Esophagus muscularis mucosa (tissue), 4 donors: ENCODE measurements at regions not wholly inside any gene's neighbourhood (a gene's known extent, or its start where the extent isn't known, plus 50 kb on each side); places are given as distances from the start of the nearest gene placed in this dataset.

ENCODE experiments used
- EP300 ChIP-seq: sonication (generic); formaldehyde crosslinking; IDR thresholded peaks from one replicate; pipeline ENCODE4 v1.6.1; 2017; ENCODE audit warnings: antibody characterized with exemption
- POLR2A ChIP-seq: fragments of 450-650 bp; IDR thresholded peaks from one replicate; pipeline ENCODE4 v1.6.1; 2017; ENCODE audit warnings: antibody characterized with exemption, moderate library complexity, mild to moderate bottlenecking, low read depth
- POLR2AphosphoS5 ChIP-seq, 2 donors: sonication (generic); formaldehyde crosslinking; IDR thresholded peaks; one replicate each; pipeline ENCODE4 v1.6.1; 2017; ENCODE audit warnings: antibody characterized with exemption in 2 of 2
- TF ChIP-seq, protein P1 (sequence below), 3 experiments: fragments of 200-600 bp in 2 of 3; fragments of 450-650 bp in 1 of 3; sonication (generic) in 2 of 3; IDR thresholded peaks; one replicate each; pipeline ENCODE4 v1.5.1; 2017 to 2019; ENCODE audit warnings: antibody characterized with exemption in 3 of 3, mild to moderate bottlenecking in 2 of 3, moderate library complexity in 1 of 3

DNA sequence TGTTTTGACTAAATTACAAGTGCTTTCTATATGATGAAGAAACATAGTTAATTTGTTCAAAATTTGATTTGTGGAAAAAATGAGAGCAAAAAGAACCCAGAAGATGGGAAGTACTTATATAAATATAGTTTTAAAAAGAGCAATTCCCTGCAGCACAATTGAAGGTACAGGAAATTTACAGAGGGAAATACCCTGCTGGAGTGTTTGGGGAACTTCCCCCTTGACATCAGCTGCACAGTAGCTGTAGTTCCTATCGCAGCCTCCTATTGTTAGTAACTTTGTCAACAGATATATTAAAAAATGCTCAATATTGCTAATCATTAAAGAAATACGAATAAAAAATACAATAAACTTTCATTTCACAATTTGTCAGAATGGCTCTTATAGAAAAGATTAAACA lies 1118.8 kb upstream of the ZEB2 start:
- TF ChIP-seq POLR2A (no peak), POLR2AphosphoS5 (IDR thresholded peaks at IDR 0.05) (no peak), EP300 (no peak)
- TF ChIP-seq, protein P1, sequence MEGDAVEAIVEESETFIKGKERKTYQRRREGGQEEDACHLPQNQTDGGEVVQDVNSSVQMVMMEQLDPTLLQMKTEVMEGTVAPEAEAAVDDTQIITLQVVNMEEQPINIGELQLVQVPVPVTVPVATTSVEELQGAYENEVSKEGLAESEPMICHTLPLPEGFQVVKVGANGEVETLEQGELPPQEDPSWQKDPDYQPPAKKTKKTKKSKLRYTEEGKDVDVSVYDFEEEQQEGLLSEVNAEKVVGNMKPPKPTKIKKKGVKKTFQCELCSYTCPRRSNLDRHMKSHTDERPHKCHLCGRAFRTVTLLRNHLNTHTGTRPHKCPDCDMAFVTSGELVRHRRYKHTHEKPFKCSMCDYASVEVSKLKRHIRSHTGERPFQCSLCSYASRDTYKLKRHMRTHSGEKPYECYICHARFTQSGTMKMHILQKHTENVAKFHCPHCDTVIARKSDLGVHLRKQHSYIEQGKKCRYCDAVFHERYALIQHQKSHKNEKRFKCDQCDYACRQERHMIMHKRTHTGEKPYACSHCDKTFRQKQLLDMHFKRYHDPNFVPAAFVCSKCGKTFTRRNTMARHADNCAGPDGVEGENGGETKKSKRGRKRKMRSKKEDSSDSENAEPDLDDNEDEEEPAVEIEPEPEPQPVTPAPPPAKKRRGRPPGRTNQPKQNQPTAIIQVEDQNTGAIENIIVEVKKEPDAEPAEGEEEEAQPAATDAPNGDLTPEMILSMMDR (IDR thresholded peaks at IDR 0.05): peak in 1 of 3 experiments; percentile 16
